CD14-positive monocyte (primary cell): ENCODE measurements at regions not wholly inside any gene's neighbourhood (a gene's known extent, or its start where the extent isn't known, plus 50 kb on each side); places are given as distances from the start of the nearest gene placed in this dataset.

Experiments used
- DNase-seq, 3 donors: peaks; one replicate each; pipeline ENCODE4 v3.0.0-alpha.2; 2011 to 2022
- H2AFZ ChIP-seq: 2 replicates; pipeline ENCODE4 v1.6.0; 2012; ENCODE audit warnings: mild to moderate bottlenecking, low read depth, low read length, inconsistent platforms; ENCODE audit not compliant: insufficient read depth, poor library complexity, severe bottlenecking
- H3K27ac ChIP-seq, 2 donors: 1 replicate in 1 of 2; 2 replicates in 1 of 2; pipeline ENCODE4 v1.5.1; 2012 to 2013; ENCODE audit warnings: low read length in 2 of 2, control low read depth in 1 of 2, inconsistent platforms in 1 of 2, low read depth in 1 of 2, mild to moderate bottlenecking in 1 of 2
- H3K27me3 ChIP-seq, 2 donors: one replicate each; pipeline versions ENCODE4 v1.6.0 to v1.6.1; 2011 to 2013; ENCODE audit warnings: low read length in 2 of 2; ENCODE audit not compliant: control insufficient read depth in 2 of 2, insufficient read depth in 2 of 2
- H3K36me3 ChIP-seq, 2 donors: replicated peaks in 1 of 2; 1 replicate in 1 of 2; 2 replicates in 1 of 2; pipeline versions ENCODE4 v1.5.1 to v1.6.1; 2012 to 2013; ENCODE audit warnings: low read length in 2 of 2, control low read depth in 1 of 2, inconsistent platforms in 1 of 2, mild to moderate bottlenecking in 1 of 2; ENCODE audit not compliant: insufficient read depth in 2 of 2, control insufficient read depth in 1 of 2
- H3K4me1 ChIP-seq, 2 donors: 1 replicate in 1 of 2; 2 replicates in 1 of 2; pipeline versions ENCODE4 v1.5.1 to v1.6.1; 2012 to 2013; ENCODE audit warnings: low read length in 2 of 2, control low read depth in 1 of 2, inconsistent platforms in 1 of 2, mild to moderate bottlenecking in 1 of 2, moderate library complexity in 1 of 2; ENCODE audit not compliant: insufficient read depth in 2 of 2, control insufficient read depth in 1 of 2
- H3K4me2 ChIP-seq: replicated peaks from 2 replicates; pipeline ENCODE3; 2012; ENCODE audit warnings: low read length, moderate library complexity, mild to moderate bottlenecking; ENCODE audit not compliant: poor library complexity, severe bottlenecking; ENCODE audit errors: extremely low read depth
- H3K4me3 ChIP-seq, 3 experiments: fragments of 200-600 bp in 1 of 3; sonication (generic) in 1 of 3; replicated peaks in 1 of 3; 1 replicate in 2 of 3; 2 replicates in 1 of 3; pipeline ENCODE4 v1.5.1; 2011 to 2013; ENCODE audit warnings: low read length in 3 of 3, mild to moderate bottlenecking in 3 of 3, control low read depth in 2 of 3, low read depth in 2 of 3, inconsistent platforms in 1 of 3, moderate library complexity in 1 of 3
- H3K79me2 ChIP-seq: 2 replicates; pipeline ENCODE4 v1.6.0; 2012; ENCODE audit warnings: mild to moderate bottlenecking, control low read depth, inconsistent platforms, low read length, moderate library complexity; ENCODE audit not compliant: insufficient read depth
- H3K9ac ChIP-seq: 2 replicates; pipeline ENCODE4 v1.6.0; 2017; ENCODE audit warnings: low read length, mild to moderate bottlenecking; ENCODE audit not compliant: insufficient read depth, poor library complexity, severe bottlenecking
- H3K9me3 ChIP-seq, 2 donors: replicated peaks in 1 of 2; 1 replicate in 1 of 2; 2 replicates in 1 of 2; pipeline versions ENCODE4 v1.5.1 to v1.6.1; 2012 to 2013; ENCODE audit warnings: low read length in 2 of 2, control low read depth in 1 of 2; ENCODE audit not compliant: control insufficient read depth in 1 of 2, insufficient read depth in 1 of 2
- H4K20me1 ChIP-seq: 2 replicates; pipeline ENCODE4 v1.6.0; 2012; ENCODE audit warnings: mild to moderate bottlenecking, low read length, control low read depth, moderate library complexity; ENCODE audit not compliant: insufficient read depth
- H3K27ac Mint-ChIP-seq, 7 donors: one replicate each; pipeline ENCODE4 v1.8.0; 2020; ENCODE audit warnings: mild to moderate bottlenecking in 7 of 7, mixed read lengths in 7 of 7, moderate library complexity in 6 of 7, inconsistent platforms in 2 of 7
- H3K27me3 Mint-ChIP-seq, 3 donors: one replicate each; pipeline ENCODE4 v1.8.0; 2021 to 2022; ENCODE audit warnings: low read depth in 3 of 3, mild to moderate bottlenecking in 3 of 3, mixed read lengths in 3 of 3, moderate library complexity in 3 of 3, inconsistent platforms in 1 of 3
- H3K36me3 Mint-ChIP-seq, 2 donors: one replicate each; pipeline ENCODE4 v1.8.0; 2020; ENCODE audit warnings: mixed read lengths in 2 of 2, inconsistent platforms in 1 of 2, mild to moderate bottlenecking in 1 of 2
- H3K4me1 Mint-ChIP-seq: one replicate; pipeline ENCODE4 v1.8.0; 2020; ENCODE audit warnings: mild to moderate bottlenecking, mixed read lengths
- H3K4me3 Mint-ChIP-seq, 2 donors: one replicate each; pipeline ENCODE4 v1.8.0; 2020; ENCODE audit warnings: mild to moderate bottlenecking in 2 of 2, mixed read lengths in 2 of 2, moderate library complexity in 1 of 2
- H3K9me3 Mint-ChIP-seq, 7 donors: one replicate each; pipeline ENCODE4 v1.8.0; 2020 to 2022; ENCODE audit warnings: mixed read lengths in 7 of 7, mild to moderate bottlenecking in 6 of 7, moderate library complexity in 6 of 7, inconsistent platforms in 2 of 7
- CTCF ChIP-seq: fragments of 200-600 bp; IDR thresholded peaks from one replicate; pipeline ENCODE4 v1.8.0; 2022; ENCODE audit warnings: antibody characterized with exemption, mild to moderate bottlenecking
- WGBS: methylation state at CpG from one replicate; pipeline ENCODE4 v1.1.5; 2013; ENCODE audit warnings: missing lambda C conversion rate; ENCODE audit not compliant: insufficient coverage; 5-methylcytosine and 5-hydroxymethylcytosine counted together
- intact Hi-C, 2 donors: fragments of 100-400 bp; cut with micrococcal nuclease; formaldehyde crosslinking; loops; one replicate each; pipeline versions ENCODE4 v1.15.0 to v1.15.1; 2023

GRCh38 chr14:34021096-34021495 lies 70.2 kb upstream of the EGLN3 start:
- no CpG with 5 or more reads among the region's 3 CpGs for WGBS
- no peaks in the 10 kb centered on the region for H3K9me3 ChIP-seq
- no peak overlapping the region for H3K4me3 Mint-ChIP-seq

GRCh38 chr14:34020014-34020413 lies 69.1 kb upstream of the EGLN3 start:
- DNase-seq: no peak
- TF ChIP-seq CTCF: no peak
- intact Hi-C loops: no loop called here
- Mint-ChIP-seq H3K9me3 (peaks cover 0 to 6% (median 0%) of the 10 kb centered on the region in 7 donors), H3K36me3 (no peaks in the 10 kb centered on the region), H3K27ac (no peak overlapping the region), H3K4me3 (no peak overlapping the region), H3K4me1 (peaks cover 22% of the 10 kb centered on the region), H3K27me3 (peaks cover 0 to 2% (median 0%) of the 10 kb centered on the region in 3 donors)
- H3K27me3 ChIP-seq: no peaks in the 10 kb centered on the region
- no peaks in the 10 kb centered on the region for H3K79me2 ChIP-seq
- WGBS: 100% methylated on average over 1 of the region's 3 CpGs
- H3K36me3 ChIP-seq: no peaks in the 10 kb centered on the region
- H2AFZ ChIP-seq: no peak overlapping the region
- H3K9ac ChIP-seq: no peak overlapping the region
- peaks cover 0 to 5% of the 10 kb centered on the region in 2 donors for H3K4me1 ChIP-seq
- H3K27ac ChIP-seq: no peak overlapping the region
- no peaks in the 10 kb centered on the region for H4K20me1 ChIP-seq
- H3K9me3 ChIP-seq: no peaks in the 10 kb centered on the region
- no peak overlapping the region for H3K4me2 ChIP-seq
- no peak overlapping the region for H3K4me3 ChIP-seq

More at GRCh38 chr14:34021096-34021495, 70.2 kb upstream of the EGLN3 start:
- H3K9me3 Mint-ChIP-seq: peaks cover 0 to 6% (median 0%) of the 10 kb centered on the region in 7 donors
- Histone ChIP-seq H3K4me3 (no peak overlapping the region), H3K36me3 (no peaks in the 10 kb centered on the region), H3K4me1 (peaks cover 0 to 5% of the 10 kb centered on the region in 2 donors), H3K27ac (no peak overlapping the region), H3K79me2 (no peaks in the 10 kb centered on the region), H2AFZ (no peak overlapping the region), H3K4me2 (no peak overlapping the region), H4K20me1 (no peaks in the 10 kb centered on the region), H3K27me3 (no peaks in the 10 kb centered on the region), H3K9ac (no peak overlapping the region)
- H3K27ac Mint-ChIP-seq: no peak overlapping the region
- H3K36me3 Mint-ChIP-seq: no peaks in the 10 kb centered on the region
- peaks cover 22% of the 10 kb centered on the region for H3K4me1 Mint-ChIP-seq
- no peak for TF ChIP-seq CTCF
- intact Hi-C loops: no loop called here
- no peak for DNase-seq
- peaks cover 0 to 2% (median 2%) of the 10 kb centered on the region in 3 donors for H3K27me3 Mint-ChIP-seq
